ENCODE measurements at regions not wholly inside any gene's neighbourhood (a gene's known extent, or its start where the extent isn't known, plus 50 kb on each side); places are given as distances from the start of the nearest gene placed in this dataset.

DNA sequence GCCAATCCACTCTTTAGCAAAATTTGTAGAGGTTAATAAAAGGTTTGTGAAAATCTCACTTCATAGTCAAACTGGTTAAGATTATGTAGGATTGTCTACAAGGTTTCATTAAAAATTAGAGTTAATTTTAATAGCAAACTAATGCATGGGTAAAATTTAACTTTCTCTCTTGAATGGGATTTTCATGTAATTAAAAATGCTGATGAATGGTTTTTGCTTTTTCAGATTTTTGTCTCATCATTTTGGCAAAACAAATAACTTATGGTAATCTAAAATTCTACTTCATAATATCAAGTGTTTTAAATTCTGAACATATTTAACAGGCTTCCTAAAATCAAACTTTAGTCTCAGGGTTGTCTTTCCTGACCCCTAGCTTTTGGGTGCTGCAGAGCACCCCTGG, 113.8 kb upstream of the FAM174A start:
- no peak overlapping the region for H2AFZ ChIP-seq (ENCODE audit: low read length)
- no peaks in the 10 kb centered on the region for H3K36me3 ChIP-seq (ENCODE audit: control insufficient read depth, insufficient read depth, low read length)
- H3K27ac ChIP-seq (ENCODE audit: insufficient read depth, low read length) = no peak overlapping the region
- H3K9ac ChIP-seq (ENCODE audit: insufficient read depth, low read length) = no peak overlapping the region
- H3K4me1 ChIP-seq (ENCODE audit: control insufficient read depth, extremely low read depth, insufficient read depth, low read length) = no peaks in the 10 kb centered on the region
- H3K4me3 ChIP-seq (replicated peaks in 1 of 4; ENCODE audit: control extremely low read depth in 1 of 4, insufficient read depth in 1 of 4, low read depth in 3 of 4, low read length in 4 of 4) = no peak overlapping the region
- H3K27me3 ChIP-seq (ENCODE audit: control insufficient read depth, insufficient read depth, low read length) = no peaks in the 10 kb centered on the region
- no peaks in the 10 kb centered on the region for H3K79me2 ChIP-seq (ENCODE audit: control insufficient read depth, insufficient read depth, low read length)
- H3K4me2 ChIP-seq (ENCODE audit: extremely low read depth, insufficient read depth, low read length) = no peak overlapping the region
- TF ChIP-seq, protein P1, sequence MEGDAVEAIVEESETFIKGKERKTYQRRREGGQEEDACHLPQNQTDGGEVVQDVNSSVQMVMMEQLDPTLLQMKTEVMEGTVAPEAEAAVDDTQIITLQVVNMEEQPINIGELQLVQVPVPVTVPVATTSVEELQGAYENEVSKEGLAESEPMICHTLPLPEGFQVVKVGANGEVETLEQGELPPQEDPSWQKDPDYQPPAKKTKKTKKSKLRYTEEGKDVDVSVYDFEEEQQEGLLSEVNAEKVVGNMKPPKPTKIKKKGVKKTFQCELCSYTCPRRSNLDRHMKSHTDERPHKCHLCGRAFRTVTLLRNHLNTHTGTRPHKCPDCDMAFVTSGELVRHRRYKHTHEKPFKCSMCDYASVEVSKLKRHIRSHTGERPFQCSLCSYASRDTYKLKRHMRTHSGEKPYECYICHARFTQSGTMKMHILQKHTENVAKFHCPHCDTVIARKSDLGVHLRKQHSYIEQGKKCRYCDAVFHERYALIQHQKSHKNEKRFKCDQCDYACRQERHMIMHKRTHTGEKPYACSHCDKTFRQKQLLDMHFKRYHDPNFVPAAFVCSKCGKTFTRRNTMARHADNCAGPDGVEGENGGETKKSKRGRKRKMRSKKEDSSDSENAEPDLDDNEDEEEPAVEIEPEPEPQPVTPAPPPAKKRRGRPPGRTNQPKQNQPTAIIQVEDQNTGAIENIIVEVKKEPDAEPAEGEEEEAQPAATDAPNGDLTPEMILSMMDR (conservative IDR thresholded peaks at IDR 0.05 in 1 of 2, IDR thresholded peaks at IDR 0.05 in 1 of 2; ENCODE audit: low read depth in 1 of 2, low read length in 2 of 2) = no peak
- TF ChIP-seq EZH2 (IDR thresholded peaks at IDR 0.05; ENCODE audit: low read length, missing control alignments) = no peak
- H3K9me3 ChIP-seq (ENCODE audit: control insufficient read depth, insufficient read depth, low read depth, low read length) = no peaks in the 10 kb centered on the region
- DNase-seq (ENCODE audit: low read depth in 2 of 2) = no peak
- H4K20me1 ChIP-seq (ENCODE audit: control insufficient read depth, extremely low read depth, insufficient read depth, low read length) = no peaks in the 10 kb centered on the region

DNA sequence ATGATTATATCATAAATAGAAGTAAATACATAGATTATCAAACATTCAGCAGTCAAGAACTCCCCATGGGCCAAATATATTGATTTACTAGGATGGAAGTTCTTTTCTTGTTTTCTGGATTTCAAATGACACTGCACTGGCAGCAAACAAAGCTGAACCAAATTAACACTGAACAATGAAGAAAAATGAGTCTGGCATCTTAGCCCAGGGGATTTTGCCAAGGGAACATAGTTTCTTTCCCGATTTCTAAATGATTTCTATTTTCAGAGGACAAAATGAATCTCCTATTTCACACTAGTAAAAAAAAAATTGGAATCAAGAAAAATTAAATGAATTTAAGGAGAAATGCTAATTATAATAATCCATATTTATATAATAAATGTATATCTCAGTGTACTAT, 116.9 kb upstream of the FAM174A start:
- H3K9ac ChIP-seq (ENCODE audit: insufficient read depth, low read length) = no peak overlapping the region
- H3K4me1 ChIP-seq (ENCODE audit: control insufficient read depth, extremely low read depth, insufficient read depth, low read length) = no peaks in the 10 kb centered on the region
- no peaks in the 10 kb centered on the region for H4K20me1 ChIP-seq (ENCODE audit: control insufficient read depth, extremely low read depth, insufficient read depth, low read length)
- H3K27me3 ChIP-seq (ENCODE audit: control insufficient read depth, insufficient read depth, low read length) = no peaks in the 10 kb centered on the region
- H2AFZ ChIP-seq (ENCODE audit: low read length) = no peak overlapping the region
- TF ChIP-seq, protein P1 (conservative IDR thresholded peaks at IDR 0.05 in 1 of 2, IDR thresholded peaks at IDR 0.05 in 1 of 2; ENCODE audit: low read depth in 1 of 2, low read length in 2 of 2) = no peak
- TF ChIP-seq EZH2 (IDR thresholded peaks at IDR 0.05; ENCODE audit: low read length, missing control alignments) = no peak
- DNase-seq (ENCODE audit: low read depth in 2 of 2) = no peak
- H3K36me3 ChIP-seq (ENCODE audit: control insufficient read depth, insufficient read depth, low read length) = no peaks in the 10 kb centered on the region
- H3K4me2 ChIP-seq (ENCODE audit: extremely low read depth, insufficient read depth, low read length) = no peak overlapping the region
- H3K79me2 ChIP-seq (ENCODE audit: control insufficient read depth, insufficient read depth, low read length) = no peaks in the 10 kb centered on the region
- no peak overlapping the region for H3K27ac ChIP-seq (ENCODE audit: insufficient read depth, low read length)
- no peaks in the 10 kb centered on the region for H3K9me3 ChIP-seq (ENCODE audit: control insufficient read depth, insufficient read depth, low read depth, low read length)
- no peak overlapping the region for H3K4me3 ChIP-seq (replicated peaks in 1 of 4; ENCODE audit: control extremely low read depth in 1 of 4, insufficient read depth in 1 of 4, low read depth in 3 of 4, low read length in 4 of 4)

DNA sequence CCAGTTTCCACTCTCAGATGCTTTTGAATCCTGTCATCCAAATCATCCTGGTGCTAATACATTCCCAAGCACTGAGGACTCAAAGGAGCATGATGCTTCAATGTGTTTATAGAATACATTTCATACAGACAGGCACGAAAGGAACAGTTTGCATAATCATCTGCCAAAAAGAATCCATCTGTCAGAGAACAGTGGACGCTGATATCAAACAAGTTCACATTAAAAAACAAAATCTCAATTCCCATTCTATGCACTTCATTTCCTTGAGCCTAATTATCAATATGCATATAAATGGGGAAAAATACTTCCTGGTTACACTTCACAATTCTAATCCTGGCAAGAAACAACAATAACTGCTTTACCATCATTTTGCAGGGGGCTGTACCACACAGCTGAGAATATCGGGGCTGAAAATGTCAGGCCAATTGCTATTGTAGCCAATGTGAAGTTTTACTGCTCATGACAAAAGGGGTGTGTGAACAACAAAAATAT, 125.5 kb upstream of the FAM174A start:
- H2AFZ ChIP-seq (ENCODE audit: low read length) = no peak overlapping the region
- DNase-seq (ENCODE audit: low read depth in 2 of 2) = peak; percentile 4 to 18
- H3K4me3 ChIP-seq (replicated peaks in 1 of 4; ENCODE audit: control extremely low read depth in 1 of 4, insufficient read depth in 1 of 4, low read depth in 3 of 4, low read length in 4 of 4) = no peak overlapping the region
- H3K9me3 ChIP-seq (ENCODE audit: control insufficient read depth, insufficient read depth, low read depth, low read length) = no peaks in the 10 kb centered on the region
- H4K20me1 ChIP-seq (ENCODE audit: control insufficient read depth, extremely low read depth, insufficient read depth, low read length) = no peaks in the 10 kb centered on the region
- no peak overlapping the region for H3K4me2 ChIP-seq (ENCODE audit: extremely low read depth, insufficient read depth, low read length)
- H3K4me1 ChIP-seq (ENCODE audit: control insufficient read depth, extremely low read depth, insufficient read depth, low read length) = no peaks in the 10 kb centered on the region
- no peak overlapping the region for H3K27ac ChIP-seq (ENCODE audit: insufficient read depth, low read length)
- H3K9ac ChIP-seq (ENCODE audit: insufficient read depth, low read length) = no peak overlapping the region
- H3K36me3 ChIP-seq (ENCODE audit: control insufficient read depth, insufficient read depth, low read length) = no peaks in the 10 kb centered on the region
- TF ChIP-seq, protein P1 (conservative IDR thresholded peaks at IDR 0.05 in 1 of 2, IDR thresholded peaks at IDR 0.05 in 1 of 2; ENCODE audit: low read depth in 1 of 2, low read length in 2 of 2) = no peak
- no peak for TF ChIP-seq EZH2 (IDR thresholded peaks at IDR 0.05; ENCODE audit: low read length, missing control alignments)
- H3K27me3 ChIP-seq (ENCODE audit: control insufficient read depth, insufficient read depth, low read length) = no peaks in the 10 kb centered on the region
- no peaks in the 10 kb centered on the region for H3K79me2 ChIP-seq (ENCODE audit: control insufficient read depth, insufficient read depth, low read length)

All from fibroblast of lung (primary cell).